ENCODE measurements at regions not wholly inside any gene's neighbourhood (a gene's known extent, or its start where the extent isn't known, plus 50 kb on each side); places are given as distances from the start of the nearest gene placed in this dataset.

DNA sequence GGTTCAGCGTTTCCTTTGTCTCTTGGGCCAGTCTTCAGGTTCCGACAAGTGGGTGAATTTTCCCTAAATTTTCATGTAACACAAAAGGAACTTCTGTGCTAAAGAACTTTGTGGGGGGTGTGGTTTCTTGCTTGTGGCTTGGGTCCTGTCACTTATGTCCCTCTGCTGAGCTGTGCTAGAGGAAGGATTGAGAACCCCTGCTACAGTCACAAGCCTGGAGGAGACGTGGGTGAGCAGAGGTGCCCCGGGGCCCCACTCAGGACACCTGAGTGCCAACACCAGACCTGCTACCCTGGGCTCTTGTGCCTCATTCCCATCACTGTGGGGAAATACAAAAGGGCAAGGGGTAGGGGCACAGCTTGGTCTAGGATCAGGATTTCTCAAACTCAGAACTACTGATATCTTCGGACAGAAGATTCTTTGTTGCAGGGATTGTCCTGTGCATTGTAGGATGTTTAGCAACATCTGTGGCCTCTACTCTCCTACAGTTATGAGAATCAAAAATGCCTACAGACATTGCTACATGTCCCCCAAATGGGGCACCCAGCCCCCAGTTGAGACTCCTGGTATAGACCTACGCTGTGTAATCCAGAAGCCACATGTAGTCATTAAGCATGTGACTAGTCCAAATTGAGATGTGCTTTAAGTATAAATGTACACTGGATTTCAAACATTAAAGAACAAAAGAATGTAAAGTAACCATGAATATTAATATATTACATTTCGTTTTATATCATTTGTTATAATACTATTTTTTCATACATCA is 128.7 kb downstream of the LY86 start:
- no peak for DNase-seq
- Mint-ChIP-seq H3K4me1 (peaks cover 20 to 21% of the 10 kb centered on the region in 2 donors), H3K4me3 (no peak overlapping the region), H3K36me3 (no peaks in the 10 kb centered on the region), H3K9me3 (no peaks in the 10 kb centered on the region), H3K27ac (no peak overlapping the region), H3K27me3 (peaks cover 17 to 35% of the 10 kb centered on the region in 2 donors)
- ATAC-seq (replicated peaks) = no peak

DNA sequence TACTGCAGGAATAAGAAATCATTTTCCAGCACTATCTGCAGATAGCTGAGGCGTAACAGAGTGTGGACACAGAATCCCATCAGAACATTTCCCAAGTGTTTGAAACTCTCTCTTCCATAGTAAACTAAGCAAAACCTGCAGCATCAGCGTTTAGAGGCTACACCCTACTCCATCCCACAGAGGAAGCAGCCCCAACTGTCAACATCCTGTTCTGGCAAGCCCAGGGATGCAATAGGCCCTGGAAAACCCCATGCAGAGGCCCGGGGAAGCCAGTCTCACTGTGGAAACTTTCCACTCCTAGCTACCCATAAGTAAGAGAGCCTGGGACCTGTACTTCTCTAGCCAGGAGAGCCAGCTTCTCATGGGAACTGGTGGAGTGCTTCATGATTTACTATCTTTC is 129.4 kb downstream of the LY86 start:
- Mint-ChIP-seq H3K36me3 (no peaks in the 10 kb centered on the region), H3K4me3 (no peak overlapping the region), H3K4me1 (peaks cover 13% of the 10 kb centered on the region in 2 donors), H3K27me3 (peaks cover 12 to 29% of the 10 kb centered on the region in 2 donors), H3K27ac (no peak overlapping the region), H3K9me3 (no peaks in the 10 kb centered on the region)
- DNase-seq = no peak
- ATAC-seq (replicated peaks) = no peak

- H3K27ac Mint-ChIP-seq = no peak overlapping the region
- no peaks in the 10 kb centered on the region for H3K9me3 Mint-ChIP-seq
- ATAC-seq (replicated peaks) = no peak
- DNase-seq = no peak
- H3K27me3 Mint-ChIP-seq = peaks cover 23 to 32% of the 10 kb centered on the region in 2 donors
- no peak overlapping the region for H3K4me3 Mint-ChIP-seq
- H3K36me3 Mint-ChIP-seq = no peaks in the 10 kb centered on the region
- peaks cover 11 to 23% of the 10 kb centered on the region in 2 donors for H3K4me1 Mint-ChIP-seq
Observed at GRCh38 chr6:6721606-6722005, 133.1 kb downstream of the LY86 start.

GRCh38 chr6:6722195-6722594 is 133.7 kb downstream of the LY86 start:
- Mint-ChIP-seq H3K4me3 (no peak overlapping the region), H3K27me3 (peaks cover 27 to 37% of the 10 kb centered on the region in 2 donors), H3K27ac (no peak overlapping the region)

DNA sequence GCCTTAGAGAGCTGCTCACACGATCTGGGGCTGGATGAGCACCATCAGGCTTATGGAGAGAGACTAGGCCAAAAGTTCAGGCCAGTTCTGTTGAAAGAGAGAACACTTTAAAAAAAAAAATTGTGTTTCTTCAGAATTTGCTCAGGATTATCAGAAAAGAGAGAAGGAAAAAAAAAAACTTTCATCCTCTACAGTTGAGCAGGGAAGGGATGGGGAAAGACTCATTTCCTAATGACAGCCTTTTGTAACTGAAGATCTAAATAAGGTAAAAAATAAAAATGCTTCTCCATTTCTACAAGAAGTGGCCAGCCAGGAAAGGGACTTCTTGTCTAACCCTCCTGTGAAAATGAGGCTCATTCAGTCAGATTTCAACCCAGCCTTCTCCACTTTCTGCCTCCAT is 134.8 kb downstream of the LY86 start:
- Mint-ChIP-seq H3K27ac (no peak overlapping the region), H3K4me1 (peaks cover 9 to 23% of the 10 kb centered on the region in 2 donors), H3K9me3 (no peaks in the 10 kb centered on the region), H3K27me3 (peaks cover 36 to 47% of the 10 kb centered on the region in 2 donors), H3K36me3 (no peaks in the 10 kb centered on the region), H3K4me3 (no peak overlapping the region)
- DNase-seq = no peak
- ATAC-seq (replicated peaks) = no peak

More at GRCh38 chr6:6722195-6722594, 133.7 kb downstream of the LY86 start:
- Mint-ChIP-seq H3K36me3 (no peaks in the 10 kb centered on the region), H3K4me1 (peaks cover 11 to 23% of the 10 kb centered on the region in 2 donors), H3K9me3 (no peaks in the 10 kb centered on the region)
- DNase-seq (no peak), ATAC-seq (replicated peaks) (no peak)

- H3K27me3 Mint-ChIP-seq = peaks cover 33 to 44% of the 10 kb centered on the region in 2 donors
- no peak for DNase-seq
Observed at GRCh38 chr6:6723921-6724538, 135.5 kb downstream of the LY86 start.

GRCh38 chr6:6724539-6725467 is 136.3 kb downstream of the LY86 start:
- ATAC-seq (replicated peaks) = peak; percentile 86 to 90

More at GRCh38 chr6:6723921-6724538, 135.5 kb downstream of the LY86 start:
- no peaks in the 10 kb centered on the region for H3K36me3 Mint-ChIP-seq
- H3K4me1 Mint-ChIP-seq = peaks cover 9 to 23% of the 10 kb centered on the region in 2 donors
- H3K9me3 Mint-ChIP-seq = no peaks in the 10 kb centered on the region
- H3K27ac Mint-ChIP-seq = peak overlapping the region; percentile 81
- peak overlapping the region; percentile 67 to 82 for H3K4me3 Mint-ChIP-seq
- peak; percentile 57 to 63 for ATAC-seq (replicated peaks)

DNA sequence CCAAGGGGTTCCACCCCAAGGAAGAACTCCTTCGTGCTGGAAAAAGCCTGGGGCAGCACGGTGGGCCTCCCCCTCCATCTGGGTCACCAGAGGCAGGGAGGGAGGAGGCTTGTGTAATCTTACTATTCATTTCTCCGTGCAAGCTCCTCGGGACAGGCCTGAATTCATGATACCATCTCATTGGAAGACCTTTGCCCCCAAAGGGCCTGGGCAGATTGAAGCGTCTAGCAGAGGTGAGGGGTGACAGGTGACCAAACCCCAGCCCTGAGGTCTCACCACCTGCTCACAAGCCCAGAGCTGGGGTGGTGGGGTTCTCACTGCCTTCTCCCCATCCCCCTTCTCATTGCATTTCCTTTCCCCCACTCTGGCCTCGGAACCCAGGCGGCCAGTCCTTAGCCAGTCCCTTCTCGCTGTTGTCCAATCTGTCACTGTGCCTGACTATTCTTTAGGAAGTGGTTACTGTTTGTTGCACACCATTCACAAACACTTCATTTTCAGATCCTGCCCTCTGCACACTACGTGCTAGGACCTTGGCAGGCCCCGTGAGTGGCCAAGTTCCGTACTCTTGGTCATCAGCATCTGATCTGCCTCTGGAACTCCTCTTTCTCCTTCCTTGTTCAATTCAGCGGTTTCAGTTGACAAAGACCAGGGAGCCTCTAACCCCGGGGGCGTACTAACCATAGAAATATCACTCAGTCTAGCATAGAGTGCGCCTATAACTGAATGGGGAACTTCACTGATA is 137.1 kb downstream of the LY86 start:
- Mint-ChIP-seq H3K4me1 (peaks cover 9 to 23% of the 10 kb centered on the region in 2 donors), H3K9me3 (no peaks in the 10 kb centered on the region), H3K27ac (no peak overlapping the region), H3K4me3 (peak overlapping the region; percentile 40 to 55), H3K27me3 (peaks cover 32 to 41% of the 10 kb centered on the region in 2 donors), H3K36me3 (no peaks in the 10 kb centered on the region)
- ATAC-seq (replicated peaks) (no peak), DNase-seq (no peak)

More at GRCh38 chr6:6724539-6725467, 136.3 kb downstream of the LY86 start:
- peak; percentile 33 for DNase-seq
- Mint-ChIP-seq H3K4me3 (peak overlapping the region; percentile 67 to 82), H3K27ac (peak overlapping the region; percentile 81), H3K36me3 (no peaks in the 10 kb centered on the region), H3K9me3 (no peaks in the 10 kb centered on the region), H3K4me1 (peaks cover 9 to 23% of the 10 kb centered on the region in 2 donors), H3K27me3 (peaks cover 32 to 41% of the 10 kb centered on the region in 2 donors)

DNA sequence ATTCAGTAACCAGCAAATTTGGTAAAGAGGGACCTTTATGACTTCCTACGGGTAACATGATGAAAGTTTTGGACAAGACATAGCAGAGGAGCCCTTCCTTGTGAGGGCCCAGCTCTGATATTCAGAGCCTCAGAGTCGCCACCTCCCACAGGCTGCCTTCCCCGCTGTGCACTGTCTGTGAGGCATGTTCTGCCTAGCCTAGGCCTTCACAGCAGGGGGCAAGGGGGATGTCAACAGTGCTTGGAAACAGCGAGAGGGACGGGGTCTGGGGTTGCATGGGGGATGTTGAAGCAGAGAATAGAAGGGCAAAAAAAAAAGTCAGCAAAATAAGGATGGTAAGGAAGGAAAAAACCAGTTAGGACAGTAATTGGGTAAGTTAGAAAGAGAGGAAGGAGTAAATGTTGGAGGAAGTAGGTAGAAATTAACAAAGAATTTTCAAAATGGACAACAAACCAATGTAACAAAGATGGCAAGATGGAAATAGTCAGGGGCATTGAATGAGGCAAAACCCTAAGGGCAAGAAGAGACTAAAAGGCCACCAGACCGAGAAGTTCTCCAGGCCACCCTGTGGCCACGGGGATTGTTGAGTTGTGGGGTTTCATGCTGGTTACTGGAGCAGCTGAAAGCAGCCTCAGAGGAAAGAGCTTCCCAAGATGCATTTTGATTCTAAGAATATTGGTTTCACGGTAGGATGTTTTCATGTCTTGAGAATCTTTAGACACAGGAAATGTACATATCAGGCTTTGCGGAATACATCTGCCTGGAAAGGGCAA is 139.8 kb downstream of the LY86 start:
- no peak overlapping the region for H3K4me3 Mint-ChIP-seq
- no peak for DNase-seq
- H3K4me1 Mint-ChIP-seq = peaks cover 9 to 23% of the 10 kb centered on the region in 2 donors
- no peak overlapping the region for H3K27ac Mint-ChIP-seq
- H3K27me3 Mint-ChIP-seq = peaks cover 32 to 36% of the 10 kb centered on the region in 2 donors
- ATAC-seq (replicated peaks) = no peak
- H3K9me3 Mint-ChIP-seq = no peaks in the 10 kb centered on the region
- H3K36me3 Mint-ChIP-seq = no peaks in the 10 kb centered on the region

DNA sequence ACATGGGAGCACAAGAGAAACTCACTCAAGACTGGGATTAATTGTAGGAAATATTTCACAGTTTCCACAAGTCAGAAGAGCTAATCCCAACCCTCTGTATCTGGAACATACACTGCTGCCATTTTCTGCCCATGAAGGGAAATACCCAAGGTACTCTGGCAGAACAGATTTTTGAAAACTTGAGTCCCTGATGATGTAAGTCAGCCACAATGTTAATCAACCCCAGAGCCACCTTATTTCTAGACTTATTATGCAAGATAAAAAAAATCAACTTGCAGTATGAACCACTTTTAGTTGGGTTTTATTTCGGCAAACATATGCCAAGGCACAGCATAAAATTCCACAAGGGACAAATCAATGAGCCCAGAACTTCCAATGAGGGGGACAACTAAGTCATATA is 141.5 kb downstream of the LY86 start:
- Mint-ChIP-seq H3K27ac (no peak overlapping the region), H3K36me3 (no peaks in the 10 kb centered on the region)
- ATAC-seq (replicated peaks) = no peak

GRCh38 chr6:6730831-6731230 is 142.3 kb downstream of the LY86 start:
- H3K27me3 Mint-ChIP-seq = peaks cover 36 to 39% of the 10 kb centered on the region in 2 donors
- H3K27ac Mint-ChIP-seq = no peak overlapping the region
- no peaks in the 10 kb centered on the region for H3K9me3 Mint-ChIP-seq
- ATAC-seq (replicated peaks) (peak in 1 of 2 donors; percentile 16), DNase-seq (no peak)
- no peak overlapping the region for H3K4me3 Mint-ChIP-seq
- H3K4me1 Mint-ChIP-seq = peaks cover 1 to 2% of the 10 kb centered on the region in 2 donors
- no peaks in the 10 kb centered on the region for H3K36me3 Mint-ChIP-seq

More for the DNA sequence above, 141.5 kb downstream of the LY86 start:
- H3K4me1 Mint-ChIP-seq = peaks cover 4 to 10% of the 10 kb centered on the region in 2 donors
- H3K27me3 Mint-ChIP-seq = peaks cover 39 to 40% of the 10 kb centered on the region in 2 donors
- no peak for DNase-seq
- H3K4me3 Mint-ChIP-seq = no peak overlapping the region
- H3K9me3 Mint-ChIP-seq = no peaks in the 10 kb centered on the region

GRCh38 chr6:6734479-6735465 is 146.3 kb downstream of the LY86 start:
- Mint-ChIP-seq H3K4me1 (peaks cover 0 to 5% of the 10 kb centered on the region in 2 donors), H3K36me3 (no peaks in the 10 kb centered on the region), H3K9me3 (no peaks in the 10 kb centered on the region), H3K4me3 (no peak overlapping the region), H3K27me3 (peaks cover 41 to 55% of the 10 kb centered on the region in 2 donors), H3K27ac (no peak overlapping the region)
- ATAC-seq (replicated peaks) (no peak), DNase-seq (no peak)

All from stimulated activated naive B cell treated with anti-CD40 and anti-IgM and Interleukin-4, amounts not matched to agents 10 μg/mL and 1 μg/mL and 100 μg/mL, for 72 hours (primary cell).